H1 (cell line): ENCODE measurements at regions not wholly inside any gene's neighbourhood (a gene's known extent, or its start where the extent isn't known, plus 50 kb on each side); places are given as distances from the start of the nearest gene placed in this dataset.

ENCODE experiments used
- CHD2 ChIP-seq: IDR thresholded peaks from 2 replicates; pipeline ENCODE4 v1.6.1; 2012; ENCODE audit warnings: low read length, improper control_type of control experiment
- CTCF ChIP-seq, 3 experiments: IDR thresholded peaks; 1 replicate in 2 of 3; 2 replicates in 1 of 3; pipeline versions ENCODE4 v1.5.1 to v1.6.1; 2011; ENCODE audit warnings: low read length in 3 of 3, mild to moderate bottlenecking in 3 of 3, inconsistent platforms in 2 of 3, low read depth in 1 of 3, moderate library complexity in 1 of 3; ENCODE audit not compliant: insufficient read depth in 1 of 3; ENCODE audit errors: control extremely low read depth in 1 of 3
- EP300 ChIP-seq, 2 experiments: IDR thresholded peaks; 1 replicate in 1 of 2; 2 replicates in 1 of 2; pipeline ENCODE4 v1.6.1; 2011 to 2012; ENCODE audit warnings: low read depth in 2 of 2, low read length in 2 of 2, mild to moderate bottlenecking in 2 of 2, borderline replicate concordance in 1 of 2, inconsistent platforms in 1 of 2, moderate library complexity in 1 of 2
- EZH2 ChIP-seq: fragments of 200-600 bp; sonication (generic); IDR thresholded peaks from 2 replicates; pipeline ENCODE4 v1.7.1; 2012; ENCODE audit warnings: low read depth, mild to moderate bottlenecking, moderate library complexity, low read length, inconsistent platforms; ENCODE audit not compliant: severe bottlenecking
- HDAC2 ChIP-seq, 2 experiments: fragments of 300-600 bp in 1 of 2; sonication (generic) in 1 of 2; IDR thresholded peaks; 2 replicates each; pipeline ENCODE4 v1.6.1; 2011 to 2012; ENCODE audit warnings: low read depth in 2 of 2, low read length in 2 of 2, mild to moderate bottlenecking in 2 of 2, moderate library complexity in 2 of 2, borderline replicate concordance in 1 of 2, inconsistent platforms in 1 of 2
- PHF8 ChIP-seq: fragments of 200-600 bp; sonication (generic); conservative IDR thresholded peaks from 2 replicates; pipeline ENCODE4 v1.7.1; 2012; ENCODE audit warnings: low read depth, mild to moderate bottlenecking, inconsistent platforms, low read length, moderate library complexity
- POLR2A ChIP-seq, 2 experiments: IDR thresholded peaks; 1 replicate in 1 of 2; 2 replicates in 1 of 2; pipeline ENCODE4 v1.6.1; 2011; ENCODE audit warnings: low read depth in 2 of 2, low read length in 2 of 2, mild to moderate bottlenecking in 2 of 2; ENCODE audit errors: control extremely low read depth in 1 of 2
- POLR2AphosphoS5 ChIP-seq: IDR thresholded peaks from 2 replicates; pipeline ENCODE4 v1.6.1; 2011; ENCODE audit warnings: low read depth, low read length
- TBP ChIP-seq: IDR thresholded peaks from 2 replicates; pipeline ENCODE4 v1.6.1; 2011; ENCODE audit warnings: low read depth, low read length, improper control_type of control experiment
- TF ChIP-seq, protein P1 (sequence below): IDR thresholded peaks from 2 replicates; pipeline ENCODE4 v1.6.1; 2012; ENCODE audit warnings: inconsistent platforms

DNA sequence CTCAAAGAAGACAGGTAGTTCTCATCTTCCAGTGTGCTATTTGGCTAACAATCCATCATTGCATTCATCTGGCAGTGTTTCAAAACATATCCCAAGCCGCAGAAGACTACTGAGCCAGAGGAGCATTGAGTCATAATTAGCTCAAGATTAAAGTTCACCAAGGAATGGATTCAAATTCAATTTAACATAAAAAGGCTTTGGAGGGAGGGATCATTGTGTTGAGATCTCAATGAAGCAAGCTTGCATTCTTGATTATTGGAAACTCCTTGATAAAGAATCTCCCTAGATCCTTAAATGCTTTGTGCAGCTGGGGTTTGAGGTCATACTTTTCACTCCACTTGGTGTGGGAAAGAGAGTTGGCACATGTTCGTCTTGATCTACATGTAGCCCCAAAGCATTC is 142.8 kb upstream of the SEMA3A start:
- TF ChIP-seq TBP: no peak
- TF ChIP-seq, protein P1, sequence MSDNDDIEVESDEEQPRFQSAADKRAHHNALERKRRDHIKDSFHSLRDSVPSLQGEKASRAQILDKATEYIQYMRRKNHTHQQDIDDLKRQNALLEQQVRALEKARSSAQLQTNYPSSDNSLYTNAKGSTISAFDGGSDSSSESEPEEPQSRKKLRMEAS: no peak
- no peak for TF ChIP-seq CTCF (IDR thresholded peaks at IDR 0.05; ENCODE audit: control extremely low read depth in 1 of 3, insufficient read depth in 1 of 3, low read depth in 1 of 3, low read length in 3 of 3)
- no peak for TF ChIP-seq POLR2A (IDR thresholded peaks at IDR 0.05; ENCODE audit: control extremely low read depth in 1 of 2, low read depth in 2 of 2, low read length in 2 of 2)
- no peak for TF ChIP-seq CHD2
- no peak for TF ChIP-seq EP300 (IDR thresholded peaks at IDR 0.05; ENCODE audit: borderline replicate concordance in 1 of 2, low read depth in 2 of 2, low read length in 2 of 2)
- TF ChIP-seq HDAC2 (IDR thresholded peaks at IDR 0.05; ENCODE audit: borderline replicate concordance in 1 of 2, low read depth in 2 of 2, low read length in 2 of 2): no peak
- TF ChIP-seq PHF8: no peak
- TF ChIP-seq POLR2AphosphoS5: no peak
- no peak for TF ChIP-seq EZH2
